ENCODE measurements at regions not wholly inside any gene's neighbourhood (a gene's known extent, or its start where the extent isn't known, plus 50 kb on each side); places are given as distances from the start of the nearest gene placed in this dataset.

DNA sequence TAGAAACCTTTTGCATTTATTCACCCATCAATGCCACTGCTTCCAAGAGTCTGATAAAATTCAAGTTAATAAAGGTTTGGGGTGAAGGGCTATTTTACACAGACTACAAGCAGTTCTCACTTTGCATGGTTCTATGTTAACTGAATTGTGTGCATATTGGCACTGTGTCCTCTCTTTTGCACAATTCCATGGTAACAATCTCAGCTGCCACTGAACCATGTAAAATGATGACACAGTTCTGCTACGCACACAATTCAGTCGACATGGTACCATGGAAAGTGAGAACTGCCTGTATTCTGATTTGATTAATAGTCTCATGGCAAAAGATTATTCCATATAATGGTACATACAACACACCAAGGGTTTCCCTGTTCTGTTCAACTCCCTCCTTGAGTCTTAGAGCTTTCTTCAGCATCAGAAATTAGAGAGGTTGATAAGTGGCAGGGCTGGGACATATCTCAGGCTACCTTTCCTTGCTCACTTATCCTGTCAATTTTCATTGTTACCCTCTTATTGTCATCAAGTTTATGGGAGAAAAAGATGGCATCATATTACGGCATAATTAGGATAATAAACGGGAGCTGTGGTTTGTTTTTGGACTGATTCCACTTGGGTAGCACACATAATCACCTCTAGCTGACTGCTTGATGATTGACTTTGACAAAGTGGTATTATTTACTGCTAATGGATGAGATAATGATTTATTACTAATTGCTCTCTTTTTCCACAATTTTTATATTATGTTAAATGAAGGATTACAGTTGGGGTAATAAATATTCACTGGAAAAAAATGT, 139.3 kb upstream of the CREB1 start:
- H3K9me3 ChIP-seq (ENCODE audit: control insufficient read depth, insufficient read depth, low read length): no peaks in the 10 kb centered on the region
- H3K27me3 ChIP-seq (ENCODE audit: control insufficient read depth, insufficient read depth, low read length): no peaks in the 10 kb centered on the region
- no peaks in the 10 kb centered on the region; the same call in 1 of the 2 replicates for H3K4me1 ChIP-seq (ENCODE audit: control insufficient read depth, insufficient read depth, low read length)
- no peaks in the 10 kb centered on the region for H3K36me3 ChIP-seq (ENCODE audit: control insufficient read depth, insufficient read depth, low read length)
- H3K4me3 ChIP-seq (ENCODE audit: low read length): no peak overlapping the region
- DNase-seq (ENCODE audit: low read depth, low spot score): no peak
- WGBS (ENCODE audit: insufficient coverage, insufficient read length): no CpG with 5 or more reads among the region's 4 CpGs
- no peak overlapping the region for H3K27ac ChIP-seq (ENCODE audit: low read length)

- no peak overlapping the region for H3K4me3 ChIP-seq (ENCODE audit: low read length)
- no peaks in the 10 kb centered on the region for H3K9me3 ChIP-seq (ENCODE audit: control insufficient read depth, insufficient read depth, low read length)
- no peaks in the 10 kb centered on the region for H3K27me3 ChIP-seq (ENCODE audit: control insufficient read depth, insufficient read depth, low read length)
- no peaks in the 10 kb centered on the region for H3K4me1 ChIP-seq (ENCODE audit: control insufficient read depth, insufficient read depth, low read length)
- DNase-seq (ENCODE audit: low read depth, low spot score): no peak
- H3K27ac ChIP-seq (ENCODE audit: low read length): no peak overlapping the region
- no CpG with 5 or more reads among the region's 4 CpGs for WGBS (ENCODE audit: insufficient coverage, insufficient read length)
- H3K36me3 ChIP-seq (ENCODE audit: control insufficient read depth, insufficient read depth, low read length): no peaks in the 10 kb centered on the region
Observed at GRCh38 chr2:207394203-207394781, 135.5 kb upstream of the CREB1 start.

DNA sequence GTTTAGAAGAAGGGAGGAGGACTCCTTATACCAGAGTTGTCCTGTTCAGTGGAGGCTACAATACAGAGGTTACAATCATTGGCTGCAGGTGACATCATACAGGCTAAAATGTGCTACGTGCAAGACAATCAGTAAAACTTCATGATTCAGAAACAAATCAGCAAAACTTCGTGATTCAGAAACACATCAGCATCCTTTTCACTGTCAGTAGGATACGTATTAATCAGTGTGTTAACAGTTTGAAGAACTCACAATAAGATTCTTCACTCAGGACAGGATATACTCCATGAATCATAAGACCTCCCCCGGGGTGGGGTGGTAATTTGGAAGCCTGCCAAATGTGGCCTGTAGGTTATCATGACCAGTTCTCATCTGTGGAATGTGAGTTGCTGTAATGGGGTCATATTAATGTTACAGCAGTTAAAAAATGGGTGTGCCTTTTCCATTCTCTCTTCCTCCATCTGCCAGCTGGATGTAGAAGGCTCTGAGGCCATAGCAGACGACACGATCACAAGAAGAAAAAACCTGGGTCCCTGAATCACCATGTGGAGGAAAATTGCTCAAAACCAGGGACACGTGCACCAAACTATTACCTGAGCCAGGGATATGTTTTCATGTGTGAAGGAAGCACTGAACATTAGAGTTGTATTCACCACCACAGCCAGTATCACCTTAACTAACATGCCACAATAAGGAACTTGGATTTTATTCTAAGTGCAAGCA, 134.8 kb upstream of the CREB1 start:
- no peaks in the 10 kb centered on the region for H3K4me1 ChIP-seq (ENCODE audit: control insufficient read depth, insufficient read depth, low read length)
- H3K4me3 ChIP-seq (ENCODE audit: low read length): no peak overlapping the region
- no peaks in the 10 kb centered on the region for H3K27me3 ChIP-seq (ENCODE audit: control insufficient read depth, insufficient read depth, low read length)
- no peak overlapping the region for H3K27ac ChIP-seq (ENCODE audit: low read length)
- H3K36me3 ChIP-seq (ENCODE audit: control insufficient read depth, insufficient read depth, low read length): no peaks in the 10 kb centered on the region
- no CpG with 5 or more reads among the region's 7 CpGs for WGBS (ENCODE audit: insufficient coverage, insufficient read length)
- H3K9me3 ChIP-seq (ENCODE audit: control insufficient read depth, insufficient read depth, low read length): no peaks in the 10 kb centered on the region
- DNase-seq (ENCODE audit: low read depth, low spot score): no peak

- Histone ChIP-seq H3K36me3 (ENCODE audit: control insufficient read depth, insufficient read depth, low read length) (no peaks in the 10 kb centered on the region), H3K27me3 (ENCODE audit: control insufficient read depth, insufficient read depth, low read length) (no peaks in the 10 kb centered on the region), H3K27ac (ENCODE audit: low read length) (no peak overlapping the region), H3K4me1 (ENCODE audit: control insufficient read depth, insufficient read depth, low read length) (no peaks in the 10 kb centered on the region), H3K9me3 (ENCODE audit: control insufficient read depth, insufficient read depth, low read length) (no peaks in the 10 kb centered on the region), H3K4me3 (ENCODE audit: low read length) (no peak overlapping the region)
- WGBS (ENCODE audit: insufficient coverage, insufficient read length): no CpG with 5 or more reads among the region's 2 CpGs
- no peak for DNase-seq (ENCODE audit: low read depth, low spot score)
Observed at GRCh38 chr2:207395535-207396251, 134.1 kb upstream of the CREB1 start.

DNA sequence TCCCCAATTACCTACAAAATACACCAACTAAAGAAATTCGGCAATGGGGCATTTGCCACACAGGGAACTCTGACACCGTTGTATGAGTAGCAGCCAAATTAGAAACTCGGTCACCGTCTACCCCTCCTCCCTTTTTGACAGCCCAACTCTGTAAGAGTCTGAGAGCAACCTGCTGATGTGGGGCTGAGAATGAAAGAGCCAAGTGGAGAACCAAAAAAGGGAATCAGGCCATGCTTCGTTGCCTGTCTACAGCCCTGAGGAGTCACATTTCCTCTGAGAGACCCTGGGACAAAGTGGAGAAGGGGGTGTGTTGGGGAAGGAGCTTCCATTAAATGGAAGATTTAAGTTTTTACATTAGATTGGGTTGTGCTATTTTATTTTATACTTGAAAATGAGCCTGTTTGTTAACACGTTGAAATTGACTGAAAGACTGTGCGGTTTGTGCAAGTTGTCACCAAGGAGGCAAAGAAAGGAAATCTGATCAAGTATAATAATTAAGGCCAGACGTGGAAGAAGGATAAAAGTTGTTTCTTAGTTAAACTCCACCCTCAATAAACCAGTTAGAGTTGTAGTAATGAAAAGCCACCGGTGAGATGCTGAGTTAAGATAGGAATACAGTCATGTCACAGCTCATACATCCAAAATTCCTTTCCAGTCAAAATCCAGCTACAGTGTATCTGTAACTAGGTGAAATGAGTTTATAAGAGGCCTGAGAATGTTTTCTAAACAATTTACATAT, 131.7 kb upstream of the CREB1 start:
- DNase-seq (ENCODE audit: low read depth, low spot score): no peak
- no peaks in the 10 kb centered on the region for H3K27me3 ChIP-seq (ENCODE audit: control insufficient read depth, insufficient read depth, low read length)
- no peaks in the 10 kb centered on the region for H3K9me3 ChIP-seq (ENCODE audit: control insufficient read depth, insufficient read depth, low read length)
- no peak overlapping the region for H3K27ac ChIP-seq (ENCODE audit: low read length)
- no peak overlapping the region for H3K4me3 ChIP-seq (ENCODE audit: low read length)
- H3K4me1 ChIP-seq (ENCODE audit: control insufficient read depth, insufficient read depth, low read length): no peaks in the 10 kb centered on the region
- WGBS (ENCODE audit: insufficient coverage, insufficient read length): no CpG with 5 or more reads among the region's 9 CpGs
- no peaks in the 10 kb centered on the region for H3K36me3 ChIP-seq (ENCODE audit: control insufficient read depth, insufficient read depth, low read length)

GRCh38 chr2:207399301-207399700, 130.5 kb upstream of the CREB1 start:
- H3K4me3 ChIP-seq (ENCODE audit: low read length): no peak overlapping the region
- WGBS (ENCODE audit: insufficient coverage, insufficient read length): no CpG with 5 or more reads among the region's 2 CpGs
- no peak for DNase-seq (ENCODE audit: low read depth, low spot score)

GRCh38 chr2:207401338-207401737, 128.4 kb upstream of the CREB1 start:
- H3K27me3 ChIP-seq (ENCODE audit: control insufficient read depth, insufficient read depth, low read length): no peaks in the 10 kb centered on the region
- no peaks in the 10 kb centered on the region for H3K4me1 ChIP-seq (ENCODE audit: control insufficient read depth, insufficient read depth, low read length)
- no peak for DNase-seq (ENCODE audit: low read depth, low spot score)
- H3K36me3 ChIP-seq (ENCODE audit: control insufficient read depth, insufficient read depth, low read length): no peaks in the 10 kb centered on the region
- no peaks in the 10 kb centered on the region for H3K9me3 ChIP-seq (ENCODE audit: control insufficient read depth, insufficient read depth, low read length)
- no peak overlapping the region for H3K27ac ChIP-seq (ENCODE audit: low read length)
- H3K4me3 ChIP-seq (ENCODE audit: low read length): no peak overlapping the region

More at GRCh38 chr2:207399301-207399700, 130.5 kb upstream of the CREB1 start:
- no peaks in the 10 kb centered on the region for H3K36me3 ChIP-seq (ENCODE audit: control insufficient read depth, insufficient read depth, low read length)
- no peaks in the 10 kb centered on the region for H3K4me1 ChIP-seq (ENCODE audit: control insufficient read depth, insufficient read depth, low read length)
- H3K27ac ChIP-seq (ENCODE audit: low read length): no peak overlapping the region
- no peaks in the 10 kb centered on the region for H3K27me3 ChIP-seq (ENCODE audit: control insufficient read depth, insufficient read depth, low read length)
- no peaks in the 10 kb centered on the region for H3K9me3 ChIP-seq (ENCODE audit: control insufficient read depth, insufficient read depth, low read length)

DNA sequence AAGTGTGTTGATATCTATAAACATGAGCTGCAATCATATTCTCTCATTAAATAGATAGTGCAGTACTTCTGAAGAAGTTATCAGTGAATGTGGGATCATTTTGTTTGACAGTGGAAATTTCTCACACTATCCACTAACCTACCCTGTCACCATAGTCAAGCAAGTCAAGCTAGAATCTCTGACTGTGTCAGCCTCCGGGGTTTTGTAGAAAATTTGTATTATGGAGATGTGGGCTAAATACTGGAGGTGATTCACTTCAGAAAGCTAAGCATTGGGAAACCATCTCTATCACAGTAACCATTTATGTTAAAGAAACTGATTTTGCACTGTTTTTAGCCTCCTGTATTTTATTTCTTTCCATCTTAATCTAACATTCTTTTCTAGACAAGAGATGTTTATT, 126.6 kb upstream of the CREB1 start:
- no peaks in the 10 kb centered on the region for H3K36me3 ChIP-seq (ENCODE audit: control insufficient read depth, insufficient read depth, low read length)
- H3K4me3 ChIP-seq (ENCODE audit: low read length): no peak overlapping the region
- no peak for DNase-seq (ENCODE audit: low read depth, low spot score)
- no peaks in the 10 kb centered on the region for H3K4me1 ChIP-seq (ENCODE audit: control insufficient read depth, insufficient read depth, low read length)
- H3K27me3 ChIP-seq (ENCODE audit: control insufficient read depth, insufficient read depth, low read length): no peaks in the 10 kb centered on the region
- H3K9me3 ChIP-seq (ENCODE audit: control insufficient read depth, insufficient read depth, low read length): no peaks in the 10 kb centered on the region
- H3K27ac ChIP-seq (ENCODE audit: low read length): no peak overlapping the region
- no CpG with 5 or more reads among the region's 1 CpG for WGBS (ENCODE audit: insufficient coverage, insufficient read length)

DNA sequence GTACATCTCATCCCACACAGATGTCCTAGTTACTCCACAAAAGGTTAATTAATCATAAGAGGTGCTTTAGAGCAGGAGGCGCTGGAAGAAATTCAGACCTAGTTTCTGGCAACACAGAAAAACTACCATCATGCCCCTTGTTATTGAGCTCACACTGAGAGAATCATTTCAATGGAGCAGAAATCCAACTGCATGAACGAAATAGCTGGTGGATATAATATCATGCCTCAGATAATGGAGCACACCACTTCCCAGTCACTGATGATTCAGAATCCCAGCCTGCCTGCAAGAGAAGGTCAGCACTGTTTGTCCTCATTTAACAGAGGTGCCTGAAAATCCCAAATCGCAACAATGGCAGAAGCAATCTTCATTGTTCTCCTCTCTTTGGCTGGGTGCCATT, 125.8 kb upstream of the CREB1 start:
- H3K4me1 ChIP-seq (ENCODE audit: control insufficient read depth, insufficient read depth, low read length): no peaks in the 10 kb centered on the region; the same call in 1 of the 2 replicates
- no peaks in the 10 kb centered on the region for H3K27me3 ChIP-seq (ENCODE audit: control insufficient read depth, insufficient read depth, low read length)
- no peaks in the 10 kb centered on the region for H3K36me3 ChIP-seq (ENCODE audit: control insufficient read depth, insufficient read depth, low read length)
- H3K9me3 ChIP-seq (ENCODE audit: control insufficient read depth, insufficient read depth, low read length): no peaks in the 10 kb centered on the region
- WGBS (ENCODE audit: insufficient coverage, insufficient read length): no CpG with 5 or more reads among the region's 3 CpGs
- no peak overlapping the region for H3K27ac ChIP-seq (ENCODE audit: low read length)
- no peak overlapping the region for H3K4me3 ChIP-seq (ENCODE audit: low read length)
- DNase-seq (ENCODE audit: low read depth, low spot score): no peak

GRCh38 chr2:207405150-207405549, 124.6 kb upstream of the CREB1 start:
- no peak for DNase-seq (ENCODE audit: low read depth, low spot score)
- Histone ChIP-seq H3K36me3 (ENCODE audit: control insufficient read depth, insufficient read depth, low read length) (no peaks in the 10 kb centered on the region), H3K4me1 (ENCODE audit: control insufficient read depth, insufficient read depth, low read length) (peaks cover 3% of the 10 kb centered on the region; the same call in 1 of the 2 replicates), H3K4me3 (ENCODE audit: low read length) (no peak overlapping the region), H3K27me3 (ENCODE audit: control insufficient read depth, insufficient read depth, low read length) (no peaks in the 10 kb centered on the region), H3K9me3 (ENCODE audit: control insufficient read depth, insufficient read depth, low read length) (no peaks in the 10 kb centered on the region), H3K27ac (ENCODE audit: low read length) (no peak overlapping the region)
- WGBS (ENCODE audit: insufficient coverage, insufficient read length): no CpG with 5 or more reads among the region's 2 CpGs
